ENCODE measurements at regions not wholly inside any gene's neighbourhood (a gene's known extent, or its start where the extent isn't known, plus 50 kb on each side); places are given as distances from the start of the nearest gene placed in this dataset.

GRCh38 chr12:46914336-46914735 is 88.5 kb upstream of the SLC38A4 start:
- no peak for DNase-seq

GRCh38 chr12:46915082-46915481 is 89.3 kb upstream of the SLC38A4 start:
- DNase-seq: no peak

- DNase-seq: no peak
These were observed 90.0 kb upstream of the SLC38A4 start for GRCh38 chr12:46915836-46916235.

- no peak for DNase-seq
These were observed 91.1 kb upstream of the SLC38A4 start for GRCh38 chr12:46916796-46917419.

- DNase-seq: no peak
These were observed 92.0 kb upstream of the SLC38A4 start for GRCh38 chr12:46917821-46918220.

GRCh38 chr12:46918631-46919030 is 92.8 kb upstream of the SLC38A4 start:
- DNase-seq: no peak

- DNase-seq: no peak
These were observed 94.0 kb upstream of the SLC38A4 start for GRCh38 chr12:46919666-46920400.

- no peak for DNase-seq
These were observed 94.7 kb upstream of the SLC38A4 start for GRCh38 chr12:46920499-46920898.

- DNase-seq: no peak
These were observed 95.4 kb upstream of the SLC38A4 start for GRCh38 chr12:46921048-46921763.

- no peak for DNase-seq
These were observed 96.0 kb upstream of the SLC38A4 start for GRCh38 chr12:46921764-46922133.

GRCh38 chr12:46926526-46926925 is 100.7 kb upstream of the SLC38A4 start:
- DNase-seq: no peak

- DNase-seq: no peak
These were observed 104.3 kb upstream of the SLC38A4 start for GRCh38 chr12:46930101-46930500.

GRCh38 chr12:46933947-46934346 is 108.2 kb upstream of the SLC38A4 start:
- no peak for DNase-seq

GRCh38 chr12:46934374-46935111 is 108.7 kb upstream of the SLC38A4 start:
- DNase-seq: no peak

GRCh38 chr12:46935271-46935847 is 109.6 kb upstream of the SLC38A4 start:
- no peak for DNase-seq

GRCh38 chr12:46936042-46936441 is 110.2 kb upstream of the SLC38A4 start:
- no peak for DNase-seq

- no peak for DNase-seq
These were observed 112.4 kb upstream of the SLC38A4 start for GRCh38 chr12:46938071-46938678.

- no peak for DNase-seq
These were observed 116.2 kb upstream of the SLC38A4 start for GRCh38 chr12:46941981-46942380.

- no peak for DNase-seq
These were observed 116.8 kb upstream of the SLC38A4 start for GRCh38 chr12:46942579-46942978.

- DNase-seq: no peak
These were observed 118.3 kb upstream of the SLC38A4 start for GRCh38 chr12:46944088-46944487.

GRCh38 chr12:46944771-46945170 is 119.0 kb upstream of the SLC38A4 start:
- no peak for DNase-seq

GRCh38 chr12:46945591-46945990 is 119.8 kb upstream of the SLC38A4 start:
- no peak for DNase-seq

GRCh38 chr12:46946137-46946536 is 120.3 kb upstream of the SLC38A4 start:
- no peak for DNase-seq

All from activated CD8-positive, alpha-beta memory T cell treated with anti-CD3 and anti-CD28 coated beads for 24 hours (primary cell).